Esophagus squamous epithelium (tissue), 5 donors: ENCODE measurements at regions not wholly inside any gene's neighbourhood (a gene's known extent, or its start where the extent isn't known, plus 50 kb on each side); places are given as distances from the start of the nearest gene placed in this dataset.

Source experiments
- DNase-seq: peaks from one replicate; lab custom pipeline; 2025; lab: John Stamatoyannopoulos, UW
- H3K27ac ChIP-seq, 4 donors: fragments of 200-600 bp; sonication (generic); one replicate each; pipeline ENCODE4 v1.5.1; 2016 to 2019; ENCODE audit warnings: mild to moderate bottlenecking in 1 of 4
- H3K27me3 ChIP-seq, 4 donors: fragments of 200-600 bp; sonication (generic); 1 replicate in 3 of 4; 2 replicates in 1 of 4; pipeline versions ENCODE4 v1.5.1 to v1.6.0; 2017 to 2021; ENCODE audit warnings: antibody characterized with exemption in 1 of 4
- H3K36me3 ChIP-seq, 3 donors: fragments of 200-600 bp; sonication (generic); one replicate each; pipeline ENCODE4 v1.5.1; 2016 to 2019
- H3K4me1 ChIP-seq, 3 donors: fragments of 200-600 bp; sonication (generic); one replicate each; pipeline ENCODE4 v1.5.1; 2017 to 2019
- H3K4me3 ChIP-seq, 4 donors: fragments of 200-600 bp; sonication (generic); 1 replicate in 3 of 4; 2 replicates in 1 of 4; pipeline ENCODE4 v1.5.1; 2016 to 2019; ENCODE audit warnings: mild to moderate bottlenecking in 2 of 4, moderate library complexity in 1 of 4
- H3K9me3 ChIP-seq, 3 donors: fragments of 200-600 bp; sonication (generic); one replicate each; pipeline ENCODE4 v1.5.1; 2016 to 2019
- POLR2A ChIP-seq, 4 donors: fragments of 450-650 bp; IDR thresholded peaks; one replicate each; pipeline ENCODE4 v1.6.1; 2017; ENCODE audit warnings: antibody characterized with exemption in 4 of 4, mild to moderate bottlenecking in 4 of 4, moderate library complexity in 3 of 4
- WGBS, 2 donors: methylation state at CpG; one replicate each; pipeline ENCODE4 v1.1.5; 2018; 5-methylcytosine and 5-hydroxymethylcytosine counted together
- intact Hi-C: fragments of 100-400 bp; cut with DNase I; formaldehyde crosslinking; loops from one replicate; pipeline ENCODE4 v1.15.0; 2022
- TF ChIP-seq, protein P1 (sequence below), 6 experiments: fragments of 450-650 bp in 4 of 6; fragments of 200-600 bp in 2 of 6; sonication (generic) in 2 of 6; IDR thresholded peaks; one replicate each; pipeline ENCODE4 v1.5.1; 2016 to 2019; ENCODE audit warnings: antibody characterized with exemption in 6 of 6, mild to moderate bottlenecking in 4 of 6, moderate library complexity in 4 of 6
- donor health status: DM: yes; HTN: yes; CAD: no.

DNA sequence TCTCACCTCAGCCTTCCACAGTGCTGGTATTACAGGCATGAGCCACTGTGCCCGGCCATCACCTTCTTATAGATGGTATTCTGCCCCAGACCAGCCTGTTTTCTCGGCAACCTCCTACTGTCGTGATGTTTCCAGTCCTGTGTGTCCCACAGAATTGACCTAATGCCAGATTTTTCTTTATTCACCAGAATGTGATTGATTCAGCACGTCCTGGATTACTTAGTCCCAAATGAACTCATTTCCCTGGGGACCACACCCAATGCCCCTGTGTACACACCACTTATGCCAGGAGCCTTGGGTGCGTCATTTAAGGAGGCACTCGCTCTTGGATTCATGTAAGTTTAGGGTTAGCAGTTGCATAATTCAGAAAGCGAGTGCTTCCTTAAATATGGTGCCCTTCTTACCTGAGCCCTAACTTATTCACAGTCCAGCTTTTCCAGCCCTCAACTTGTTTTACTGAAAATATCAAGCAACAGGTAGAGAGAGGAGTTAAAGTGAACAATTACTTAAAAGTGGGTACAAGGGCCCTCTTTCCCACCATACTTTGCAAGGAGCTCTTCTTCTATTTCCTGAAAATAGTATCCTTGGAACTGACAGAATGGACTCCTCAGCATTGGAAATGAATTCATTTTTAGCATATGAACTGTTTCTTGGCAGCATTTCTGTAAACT, 64.6 kb upstream of the UBE2E1 start:
- Histone ChIP-seq H3K4me3 (no peak overlapping the region), H3K27me3 (no peaks in the 10 kb centered on the region)
- 31 to 48% methylated on average over 7 of the region's 7 CpGs for WGBS, 2 donors

GRCh38 chr3:23743141-23743784, 62.5 kb upstream of the UBE2E1 start:
- intact Hi-C loops = no loop called here
- no peaks in the 10 kb centered on the region for H3K36me3 ChIP-seq
- 52 to 64% methylated on average over 19 to 23 of the region's 24 CpGs for WGBS, 2 donors
- peak overlapping the region in 1 of 4 donors; percentile 11 for H3K4me3 ChIP-seq
- no peak for DNase-seq
- TF ChIP-seq POLR2A (IDR thresholded peaks at IDR 0.05) = no peak
- TF ChIP-seq, protein P1, sequence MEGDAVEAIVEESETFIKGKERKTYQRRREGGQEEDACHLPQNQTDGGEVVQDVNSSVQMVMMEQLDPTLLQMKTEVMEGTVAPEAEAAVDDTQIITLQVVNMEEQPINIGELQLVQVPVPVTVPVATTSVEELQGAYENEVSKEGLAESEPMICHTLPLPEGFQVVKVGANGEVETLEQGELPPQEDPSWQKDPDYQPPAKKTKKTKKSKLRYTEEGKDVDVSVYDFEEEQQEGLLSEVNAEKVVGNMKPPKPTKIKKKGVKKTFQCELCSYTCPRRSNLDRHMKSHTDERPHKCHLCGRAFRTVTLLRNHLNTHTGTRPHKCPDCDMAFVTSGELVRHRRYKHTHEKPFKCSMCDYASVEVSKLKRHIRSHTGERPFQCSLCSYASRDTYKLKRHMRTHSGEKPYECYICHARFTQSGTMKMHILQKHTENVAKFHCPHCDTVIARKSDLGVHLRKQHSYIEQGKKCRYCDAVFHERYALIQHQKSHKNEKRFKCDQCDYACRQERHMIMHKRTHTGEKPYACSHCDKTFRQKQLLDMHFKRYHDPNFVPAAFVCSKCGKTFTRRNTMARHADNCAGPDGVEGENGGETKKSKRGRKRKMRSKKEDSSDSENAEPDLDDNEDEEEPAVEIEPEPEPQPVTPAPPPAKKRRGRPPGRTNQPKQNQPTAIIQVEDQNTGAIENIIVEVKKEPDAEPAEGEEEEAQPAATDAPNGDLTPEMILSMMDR (IDR thresholded peaks at IDR 0.05) = no peak
- no peak overlapping the region for H3K27ac ChIP-seq
- H3K4me1 ChIP-seq = peaks cover 0 to 53% (median 22%) of the 10 kb centered on the region in 3 donors
- no peaks in the 10 kb centered on the region for H3K27me3 ChIP-seq
- no peaks in the 10 kb centered on the region for H3K9me3 ChIP-seq

More for the DNA sequence above, 64.6 kb upstream of the UBE2E1 start:
- no peaks in the 10 kb centered on the region for H3K9me3 ChIP-seq
- DNase-seq = no peak
- peak overlapping the region; percentile 41 to 81 (median 68) for H3K27ac ChIP-seq
- TF ChIP-seq POLR2A (IDR thresholded peaks at IDR 0.05) = no peak
- TF ChIP-seq, protein P1 (IDR thresholded peaks at IDR 0.05) = no peak
- no peaks in the 10 kb centered on the region for H3K36me3 ChIP-seq
- intact Hi-C loops = no loop called here
- peaks cover 0 to 54% (median 22%) of the 10 kb centered on the region in 3 donors for H3K4me1 ChIP-seq

- WGBS, 2 donors = 73 to 77% methylated on average over 7 of the region's 7 CpGs
- H3K36me3 ChIP-seq = no peaks in the 10 kb centered on the region
- no peak overlapping the region for H3K27ac ChIP-seq
- no peaks in the 10 kb centered on the region for H3K27me3 ChIP-seq
- H3K4me1 ChIP-seq = peaks cover 0 to 43% (median 9%) of the 10 kb centered on the region in 3 donors
- no peak for TF ChIP-seq POLR2A (IDR thresholded peaks at IDR 0.05)
- TF ChIP-seq, protein P1 (IDR thresholded peaks at IDR 0.05) = no peak
- H3K9me3 ChIP-seq = no peaks in the 10 kb centered on the region
- no peak for DNase-seq
- intact Hi-C loops = no loop called here
- H3K4me3 ChIP-seq = no peak overlapping the region
Observed at GRCh38 chr3:23746441-23746840, 59.3 kb upstream of the UBE2E1 start.

DNA sequence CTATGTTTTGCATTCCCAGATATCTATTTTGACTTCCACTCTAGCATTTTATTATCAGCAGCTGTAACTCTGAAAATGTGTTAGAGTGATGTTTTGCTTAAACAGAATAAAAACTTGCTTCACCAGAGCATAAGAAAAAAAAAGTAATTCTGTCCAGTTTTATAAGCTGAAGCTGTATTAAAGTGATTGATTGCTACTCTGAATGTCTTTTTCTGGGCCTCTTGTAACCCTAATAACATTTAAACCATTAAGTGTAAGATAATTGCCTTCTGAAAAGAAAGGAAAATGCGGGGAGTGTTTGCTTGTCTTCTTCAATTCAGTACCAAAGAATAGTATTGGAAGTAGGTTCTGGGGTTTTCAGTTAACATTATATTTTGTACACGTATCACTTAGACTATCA, 57.9 kb upstream of the UBE2E1 start:
- Histone ChIP-seq H3K36me3 (no peaks in the 10 kb centered on the region), H3K4me1 (peaks cover 0 to 29% (median 4%) of the 10 kb centered on the region in 3 donors), H3K9me3 (no peaks in the 10 kb centered on the region), H3K4me3 (no peak overlapping the region), H3K27ac (no peak overlapping the region), H3K27me3 (no peaks in the 10 kb centered on the region)
- DNase-seq = no peak
- intact Hi-C loops = no loop called here
- WGBS, 2 donors = 84 to 85% methylated on average over 2 of the region's 2 CpGs
- TF ChIP-seq, protein P1 (IDR thresholded peaks at IDR 0.05) = no peak
- no peak for TF ChIP-seq POLR2A (IDR thresholded peaks at IDR 0.05)

GRCh38 chr3:23748398-23749110, 57.2 kb upstream of the UBE2E1 start:
- intact Hi-C loops = no loop called here
- H3K36me3 ChIP-seq = no peaks in the 10 kb centered on the region
- no peak for TF ChIP-seq POLR2A (IDR thresholded peaks at IDR 0.05)
- TF ChIP-seq, protein P1 (IDR thresholded peaks at IDR 0.05) = no peak
- H3K4me3 ChIP-seq = no peak overlapping the region
- H3K27me3 ChIP-seq = no peaks in the 10 kb centered on the region
- no peak for DNase-seq
- no peak overlapping the region for H3K27ac ChIP-seq
- peaks cover 0 to 22% (median 4%) of the 10 kb centered on the region in 3 donors for H3K4me1 ChIP-seq
- H3K9me3 ChIP-seq = no peaks in the 10 kb centered on the region
- 55 to 73% methylated on average over 4 of the region's 4 CpGs for WGBS, 2 donors
